Gastroesophageal sphincter (tissue), 3 donors: ENCODE measurements at regions not wholly inside any gene's neighbourhood (a gene's known extent, or its start where the extent isn't known, plus 50 kb on each side); places are given as distances from the start of the nearest gene placed in this dataset.

Experiments used
- CTCF ChIP-seq, 4 experiments: fragments of 200-600 bp in 2 of 4; fragments of 450-650 bp in 2 of 4; sonication (generic) in 1 of 4; IDR thresholded peaks; one replicate each; pipeline ENCODE4 v1.5.1; 2017 to 2019; ENCODE audit warnings: antibody characterized with exemption in 4 of 4, mild to moderate bottlenecking in 2 of 4, moderate library complexity in 2 of 4
- EP300 ChIP-seq: sonication (generic); formaldehyde crosslinking; IDR thresholded peaks from one replicate; pipeline ENCODE4 v1.6.1; 2017; ENCODE audit warnings: antibody characterized with exemption, mild to moderate bottlenecking
- POLR2AphosphoS5 ChIP-seq: sonication (generic); formaldehyde crosslinking; IDR thresholded peaks from one replicate; pipeline ENCODE4 v1.6.1; 2017; ENCODE audit warnings: antibody characterized with exemption

- TF ChIP-seq CTCF (IDR thresholded peaks at IDR 0.05): no peak
- no peak for TF ChIP-seq POLR2AphosphoS5
- no peak for TF ChIP-seq EP300
These were observed 114.6 kb upstream of the CTBP2 start for GRCh38 chr10:125274961-125275360.
